ENCODE measurements at regions not wholly inside any gene's neighbourhood (a gene's known extent, or its start where the extent isn't known, plus 50 kb on each side); places are given as distances from the start of the nearest gene placed in this dataset.
"Not testable (repeated sequence)": the region's sequence is repeated elsewhere in the genome, so short reads cannot be mapped to it uniquely, and the experiment has no call there.

DNA sequence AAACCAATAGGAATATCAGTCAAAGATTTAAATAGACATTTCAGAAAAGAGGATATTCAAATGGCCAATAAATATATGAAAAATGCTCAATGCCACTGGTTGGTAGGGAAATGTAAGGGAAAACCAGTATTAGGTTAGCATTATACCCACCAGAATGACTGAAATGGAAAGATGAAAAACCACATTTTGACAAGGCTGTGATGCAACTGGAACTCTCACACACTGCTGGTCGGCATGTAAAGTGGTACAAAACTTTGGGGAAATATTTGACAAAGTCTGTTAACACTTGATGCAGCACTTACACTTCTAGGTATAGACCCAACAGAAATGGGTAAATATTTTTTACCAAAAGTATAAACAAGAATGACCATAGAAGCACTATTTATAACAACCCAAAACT is 163.2 kb upstream of the C14orf180 start:
- no peak overlapping the region for H3K4me3 ChIP-seq (ENCODE audit: low read length)
- TF ChIP-seq, protein P1, sequence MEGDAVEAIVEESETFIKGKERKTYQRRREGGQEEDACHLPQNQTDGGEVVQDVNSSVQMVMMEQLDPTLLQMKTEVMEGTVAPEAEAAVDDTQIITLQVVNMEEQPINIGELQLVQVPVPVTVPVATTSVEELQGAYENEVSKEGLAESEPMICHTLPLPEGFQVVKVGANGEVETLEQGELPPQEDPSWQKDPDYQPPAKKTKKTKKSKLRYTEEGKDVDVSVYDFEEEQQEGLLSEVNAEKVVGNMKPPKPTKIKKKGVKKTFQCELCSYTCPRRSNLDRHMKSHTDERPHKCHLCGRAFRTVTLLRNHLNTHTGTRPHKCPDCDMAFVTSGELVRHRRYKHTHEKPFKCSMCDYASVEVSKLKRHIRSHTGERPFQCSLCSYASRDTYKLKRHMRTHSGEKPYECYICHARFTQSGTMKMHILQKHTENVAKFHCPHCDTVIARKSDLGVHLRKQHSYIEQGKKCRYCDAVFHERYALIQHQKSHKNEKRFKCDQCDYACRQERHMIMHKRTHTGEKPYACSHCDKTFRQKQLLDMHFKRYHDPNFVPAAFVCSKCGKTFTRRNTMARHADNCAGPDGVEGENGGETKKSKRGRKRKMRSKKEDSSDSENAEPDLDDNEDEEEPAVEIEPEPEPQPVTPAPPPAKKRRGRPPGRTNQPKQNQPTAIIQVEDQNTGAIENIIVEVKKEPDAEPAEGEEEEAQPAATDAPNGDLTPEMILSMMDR (conservative IDR thresholded peaks at IDR 0.05; ENCODE audit: low read length): no peak
- no peak for DNase-seq (ENCODE audit: low read depth)

DNA sequence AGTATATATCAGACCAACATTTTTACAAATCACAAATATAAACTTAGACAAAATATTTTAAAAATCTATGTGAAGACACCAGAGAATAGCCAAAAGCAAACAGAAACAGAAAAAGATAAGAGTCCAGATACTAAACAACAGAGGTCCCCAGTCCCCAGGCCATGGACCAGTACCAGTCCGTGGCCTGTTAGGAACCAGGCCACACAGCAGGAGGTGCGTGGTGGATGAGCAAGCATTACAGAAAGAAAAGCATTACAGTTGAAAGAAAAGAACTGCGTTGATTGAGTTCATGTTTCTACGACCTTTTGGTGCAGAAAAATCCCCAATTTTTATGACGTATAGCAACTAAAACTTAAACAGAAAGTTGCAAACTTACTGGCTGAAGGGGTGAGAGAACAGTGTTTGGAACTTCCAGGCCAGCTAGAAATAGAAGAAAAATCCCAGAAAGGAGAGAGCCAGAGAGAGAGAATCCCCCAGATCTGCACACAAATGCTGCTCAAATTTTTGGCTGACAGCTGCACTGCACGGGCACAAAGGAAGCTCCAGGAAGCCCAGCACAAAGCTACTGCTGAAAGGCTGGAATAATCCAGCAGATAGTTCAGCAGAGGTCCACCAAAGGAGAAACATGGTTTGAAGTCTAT is 159.6 kb upstream of the C14orf180 start:
- DNase-seq (ENCODE audit: low read depth): no peak
- TF ChIP-seq, protein P1 (conservative IDR thresholded peaks at IDR 0.05; ENCODE audit: low read length): no peak
- H3K4me3 ChIP-seq (ENCODE audit: low read length): no peak overlapping the region

DNA sequence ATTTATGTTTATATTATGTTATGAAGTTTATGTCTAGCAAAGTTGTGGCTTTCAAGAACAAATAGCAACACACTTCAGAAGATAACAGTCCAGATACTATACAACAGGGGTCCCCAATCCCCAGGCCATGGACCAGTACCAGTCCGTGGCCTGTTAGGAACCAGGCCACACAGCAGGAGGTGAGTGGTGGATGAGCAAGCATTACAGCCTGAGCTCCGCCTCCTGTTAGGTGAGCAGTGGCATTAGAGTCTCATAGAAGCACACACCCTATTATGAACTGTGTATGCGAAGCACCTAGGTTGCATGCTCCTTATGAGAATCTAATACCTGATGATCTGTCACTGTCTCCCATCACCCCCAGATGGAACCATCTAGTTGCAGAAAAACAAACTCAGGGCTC is 159.0 kb upstream of the C14orf180 start:
- not testable (repeated sequence) for H3K4me3 ChIP-seq (ENCODE audit: low read length); DNase-seq (ENCODE audit: low read depth)

DNA sequence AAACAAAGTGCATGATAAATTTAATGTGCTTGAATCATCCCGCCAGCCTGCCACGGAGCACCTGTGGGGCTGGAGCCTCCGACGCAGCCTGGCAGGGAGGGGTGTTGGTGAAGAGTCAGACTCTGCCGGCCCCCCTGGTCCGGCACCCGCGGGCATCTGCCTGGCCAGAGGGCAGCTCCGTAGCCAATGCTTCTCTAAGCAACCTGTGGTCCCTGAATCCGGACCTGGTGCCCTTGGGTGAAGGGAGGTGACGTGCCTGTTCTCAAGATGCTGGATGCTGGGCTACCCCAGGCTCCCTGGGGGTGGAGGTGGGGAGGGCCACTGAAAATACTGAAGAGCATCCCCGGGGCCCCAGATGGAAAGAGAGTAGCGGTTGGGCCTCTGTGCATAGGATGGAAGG is 158.6 kb upstream of the C14orf180 start:
- no peak for DNase-seq (ENCODE audit: low read depth)
- H3K4me3 ChIP-seq (ENCODE audit: low read length): no peak overlapping the region
- TF ChIP-seq, protein P1 (conservative IDR thresholded peaks at IDR 0.05; ENCODE audit: low read length): no peak

DNA sequence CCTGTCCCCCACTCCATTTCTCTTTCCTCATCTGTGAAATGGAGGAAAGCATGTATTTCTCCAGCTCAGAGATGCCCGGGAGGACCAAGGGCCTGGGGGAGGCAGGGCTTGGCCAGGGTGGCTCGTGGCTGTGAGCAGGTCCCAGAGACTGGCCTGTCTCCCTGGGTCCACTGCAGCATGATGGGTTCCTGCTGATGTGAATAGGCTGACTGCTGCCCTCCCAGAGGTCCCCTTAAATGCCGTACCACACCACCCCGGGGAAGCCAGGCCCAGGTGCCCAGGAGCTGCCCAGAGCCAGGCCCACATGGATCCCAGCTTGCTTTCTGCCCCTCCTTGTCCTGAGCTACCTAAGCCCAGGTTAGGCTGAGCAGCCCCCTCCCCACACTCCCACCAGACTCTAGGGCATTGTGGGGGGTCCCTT is 158.2 kb upstream of the C14orf180 start:
- H3K4me3 ChIP-seq (ENCODE audit: low read length): no peak overlapping the region
- DNase-seq (ENCODE audit: low read depth): no peak
- TF ChIP-seq, protein P1 (conservative IDR thresholded peaks at IDR 0.05; ENCODE audit: low read length): no peak

DNA sequence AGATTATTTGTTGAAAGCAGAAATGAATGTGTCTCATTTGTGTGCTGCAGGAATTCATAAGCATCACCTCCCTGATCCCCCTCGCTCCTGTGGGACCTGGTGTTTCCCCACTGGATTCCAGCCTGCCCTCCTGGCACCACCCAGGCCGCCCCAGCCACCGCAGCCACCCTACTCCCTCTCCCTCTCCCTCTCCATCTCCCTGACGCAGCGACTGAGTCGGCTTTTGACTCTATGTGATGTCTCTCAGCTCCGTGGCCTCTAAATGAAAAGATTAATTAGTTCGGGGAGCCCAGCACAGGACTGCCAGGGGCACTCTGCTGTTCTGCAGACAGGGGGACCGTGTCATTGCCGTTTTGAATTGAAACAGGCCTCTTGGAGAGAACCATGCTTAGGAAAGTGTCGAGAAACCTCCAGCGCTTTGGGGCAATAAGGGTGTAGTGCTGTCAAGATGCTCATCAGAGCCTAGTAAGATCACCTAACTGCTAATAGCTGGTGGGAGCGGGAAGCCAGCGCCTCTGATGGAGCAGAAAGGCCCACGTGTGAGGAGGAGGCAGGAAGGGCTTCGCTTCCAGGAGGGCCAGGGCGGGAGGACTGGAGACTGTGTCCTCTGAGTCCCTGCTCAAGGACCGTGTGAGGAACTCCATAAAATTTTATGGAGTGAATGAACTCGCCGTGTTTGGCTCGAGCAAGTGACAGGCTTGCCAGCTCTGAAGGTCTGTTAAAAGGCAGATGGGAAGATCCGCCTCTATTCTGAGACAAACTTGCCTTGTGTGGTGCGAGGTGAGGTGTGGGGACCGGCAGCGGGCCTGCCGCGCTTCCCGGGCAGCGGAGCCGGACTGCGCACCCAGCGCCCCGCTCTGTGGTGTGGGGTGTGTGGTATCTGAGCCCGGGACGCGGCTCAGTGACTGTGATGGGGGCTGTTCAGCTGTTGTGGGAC is 157.4 kb upstream of the C14orf180 start:
- H3K4me3 ChIP-seq (ENCODE audit: low read length): no peak overlapping the region
- TF ChIP-seq, protein P1 (conservative IDR thresholded peaks at IDR 0.05; ENCODE audit: low read length): no peak
- no peak for DNase-seq (ENCODE audit: low read depth)

DNA sequence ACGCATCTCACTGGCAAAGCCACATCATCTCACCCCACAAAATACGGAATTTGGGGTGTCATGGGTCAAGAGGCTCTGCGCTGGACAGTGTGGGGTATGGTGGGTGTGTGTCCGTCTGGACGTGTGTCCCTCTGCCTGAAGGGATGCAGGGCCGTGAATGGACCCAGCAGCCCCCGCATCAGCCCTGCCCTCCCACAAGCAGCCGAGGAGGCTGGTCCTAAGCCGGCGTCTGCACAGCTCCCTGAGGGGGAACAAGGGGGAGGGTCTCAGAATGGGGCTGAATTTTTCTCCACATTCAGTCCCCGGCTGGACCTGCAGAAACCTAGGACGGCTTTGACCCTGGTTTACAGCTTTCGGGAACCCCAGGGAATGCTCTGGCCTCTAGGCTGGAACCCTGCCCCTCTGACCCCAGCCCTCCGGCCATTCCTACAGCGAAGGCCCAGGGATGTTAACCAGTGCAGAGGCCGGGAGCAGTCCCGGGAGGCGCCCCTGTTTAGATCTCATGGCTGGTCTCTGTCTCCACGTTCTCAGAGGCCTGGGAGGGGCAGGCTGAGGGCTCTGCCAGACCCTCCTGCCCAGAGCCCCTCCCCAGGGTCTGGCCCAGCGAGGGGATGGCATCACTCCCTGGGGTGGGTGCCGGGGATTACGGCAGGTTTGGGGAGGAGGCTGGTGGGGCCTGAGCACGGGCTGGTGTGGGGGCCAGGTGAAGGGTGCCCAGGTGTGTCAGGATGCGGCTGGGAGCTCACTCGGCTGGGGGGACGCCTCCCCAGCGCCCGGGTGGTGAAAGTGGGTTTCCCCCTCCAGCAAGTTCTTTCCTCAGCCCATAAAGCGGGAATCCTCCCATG is 156.5 kb upstream of the C14orf180 start:
- DNase-seq (ENCODE audit: low read depth): no peak
- no peak overlapping the region for H3K4me3 ChIP-seq (ENCODE audit: low read length)
- TF ChIP-seq, protein P1 (conservative IDR thresholded peaks at IDR 0.05; ENCODE audit: low read length): no peak

All from AG10803 (cell line).